HCT116 (cell line): ENCODE measurements at regions not wholly inside any gene's neighbourhood (a gene's known extent, or its start where the extent isn't known, plus 50 kb on each side); places are given as distances from the start of the nearest gene placed in this dataset.

Experiments used
- CBX3 ChIP-seq: IDR thresholded peaks from 2 replicates; pipeline ENCODE4 v1.6.1; 2012; ENCODE audit warnings: low read depth
- CEBPB ChIP-seq: IDR thresholded peaks from 2 replicates; pipeline ENCODE4 v1.6.1; 2012; ENCODE audit warnings: low read depth
- CTCF ChIP-seq, 3 experiments: fragments of 200-600 bp in 1 of 3; sonication (generic) in 1 of 3; IDR thresholded peaks in 2 of 3; conservative IDR thresholded peaks in 1 of 3; 2 replicates each; pipeline ENCODE4 v1.5.1; 2012 to 2017; ENCODE audit warnings: low read depth in 2 of 3, low read length in 2 of 3, antibody characterized with exemption in 1 of 3, borderline replicate concordance in 1 of 3, control low read depth in 1 of 3, mild to moderate bottlenecking in 1 of 3, mixed read lengths in 1 of 3, mixed run types in 1 of 3, moderate library complexity in 1 of 3; ENCODE audit not compliant: insufficient read depth in 1 of 3

GRCh38 chr10:20993830-20994527 lies 96.9 kb upstream of the NEBL start:
- no peak for TF ChIP-seq CTCF (IDR thresholded peaks at IDR 0.05 in 2 of 3, conservative IDR thresholded peaks at IDR 0.05 in 1 of 3; ENCODE audit: borderline replicate concordance in 1 of 3, insufficient read depth in 1 of 3, low read depth in 2 of 3, low read length in 2 of 3)
- no peak for TF ChIP-seq CEBPB
- TF ChIP-seq CBX3: no peak
